ENCODE measurements at regions not wholly inside any gene's neighbourhood (a gene's known extent, or its start where the extent isn't known, plus 50 kb on each side); places are given as distances from the start of the nearest gene placed in this dataset.

- no peak overlapping the region for H3K4me3 ChIP-seq (ENCODE audit: low read depth in 1 of 2, low read length in 2 of 2)
- H2AFZ ChIP-seq (ENCODE audit: low read depth, low read length), result no peak overlapping the region
- no peaks in the 10 kb centered on the region for H3K36me3 ChIP-seq (ENCODE audit: insufficient read depth, low read length)
- H3K9me3 ChIP-seq (ENCODE audit: insufficient read depth, low read length, severe bottlenecking), result no peaks in the 10 kb centered on the region
- H4K20me1 ChIP-seq (ENCODE audit: insufficient read depth, low read length), result no peaks in the 10 kb centered on the region
- no peak overlapping the region for H3K9ac ChIP-seq (ENCODE audit: low read depth, low read length)
- H3K79me2 ChIP-seq (ENCODE audit: insufficient read depth, low read length), result no peaks in the 10 kb centered on the region
- peaks cover 14% of the 10 kb centered on the region for H3K27me3 ChIP-seq (ENCODE audit: insufficient read depth, low read length, poor library complexity)
- peak; percentile 63; the same call in 2 of the 3 replicates for ATAC-seq (ENCODE audit: insufficient read depth, low read depth)
- peak; percentile 67 for DNase-seq
- no peak overlapping the region for H3K27ac ChIP-seq (ENCODE audit: low read length)
- no peak overlapping the region for H3K4me2 ChIP-seq (ENCODE audit: insufficient read depth, low read length)
- TF ChIP-seq CTCF (IDR thresholded peaks at IDR 0.05; ENCODE audit: borderline replicate concordance, extremely low read depth, low read length, poor library complexity, severe bottlenecking) (peak; percentile 78), EZH2 (IDR thresholded peaks at IDR 0.05; ENCODE audit: borderline replicate concordance, low read depth, low read length, severe bottlenecking) (no peak)
- no peaks in the 10 kb centered on the region for H3K4me1 ChIP-seq (ENCODE audit: insufficient read depth, low read length)
Observed at GRCh38 chr15:57866149-57866736, 159.7 kb downstream of the POLR2M start.

- Histone ChIP-seq H3K4me2 (ENCODE audit: insufficient read depth, low read length) (no peak overlapping the region), H3K27me3 (ENCODE audit: insufficient read depth, low read length, poor library complexity) (peaks cover 21% of the 10 kb centered on the region), H3K36me3 (ENCODE audit: insufficient read depth, low read length) (no peaks in the 10 kb centered on the region)
Observed at GRCh38 chr15:57867970-57868798, 161.7 kb downstream of the POLR2M start.

DNA sequence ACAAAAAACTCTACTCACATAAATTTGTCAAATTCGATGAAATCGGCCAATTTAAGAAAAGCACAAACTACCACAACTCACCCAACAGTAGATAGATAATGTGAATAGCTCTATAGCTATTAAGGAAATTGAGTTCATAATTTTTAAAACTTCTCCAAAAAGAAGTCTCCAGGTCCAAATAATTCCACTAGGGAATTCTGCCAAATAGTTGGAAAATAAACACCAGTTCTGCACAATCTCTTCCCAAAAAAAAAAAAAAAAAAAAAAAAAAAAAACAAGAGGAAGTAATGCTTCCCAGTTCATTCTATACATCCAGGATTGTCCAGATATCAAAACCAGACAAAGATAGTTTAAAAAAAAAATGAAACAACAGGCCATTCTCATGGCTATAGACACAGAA is 164.2 kb downstream of the POLR2M start:
- Histone ChIP-seq H4K20me1 (ENCODE audit: insufficient read depth, low read length) (no peaks in the 10 kb centered on the region), H3K4me1 (ENCODE audit: insufficient read depth, low read length) (no peaks in the 10 kb centered on the region), H3K9me3 (ENCODE audit: insufficient read depth, low read length, severe bottlenecking) (no peaks in the 10 kb centered on the region), H3K27me3 (ENCODE audit: insufficient read depth, low read length, poor library complexity) (peaks cover 26% of the 10 kb centered on the region), H3K4me3 (ENCODE audit: low read depth in 1 of 2, low read length in 2 of 2) (no peak overlapping the region), H3K4me2 (ENCODE audit: insufficient read depth, low read length) (no peak overlapping the region), H3K9ac (ENCODE audit: low read depth, low read length) (no peak overlapping the region), H3K79me2 (ENCODE audit: insufficient read depth, low read length) (no peaks in the 10 kb centered on the region), H3K36me3 (ENCODE audit: insufficient read depth, low read length) (no peaks in the 10 kb centered on the region), H3K27ac (ENCODE audit: low read length) (no peak overlapping the region), H2AFZ (ENCODE audit: low read depth, low read length) (no peak overlapping the region)
- TF ChIP-seq CTCF (IDR thresholded peaks at IDR 0.05; ENCODE audit: borderline replicate concordance, extremely low read depth, low read length, poor library complexity, severe bottlenecking), result no peak
- TF ChIP-seq EZH2 (IDR thresholded peaks at IDR 0.05; ENCODE audit: borderline replicate concordance, low read depth, low read length, severe bottlenecking), result no peak
- DNase-seq, result no peak
- ATAC-seq (ENCODE audit: insufficient read depth, low read depth), result no peak

More at GRCh38 chr15:57867970-57868798, 161.7 kb downstream of the POLR2M start:
- no peak overlapping the region for H3K4me3 ChIP-seq (ENCODE audit: low read depth in 1 of 2, low read length in 2 of 2)
- no peak overlapping the region for H3K27ac ChIP-seq (ENCODE audit: low read length)
- TF ChIP-seq EZH2 (IDR thresholded peaks at IDR 0.05; ENCODE audit: borderline replicate concordance, low read depth, low read length, severe bottlenecking) (no peak), CTCF (IDR thresholded peaks at IDR 0.05; ENCODE audit: borderline replicate concordance, extremely low read depth, low read length, poor library complexity, severe bottlenecking) (no peak)
- H3K9me3 ChIP-seq (ENCODE audit: insufficient read depth, low read length, severe bottlenecking), result no peaks in the 10 kb centered on the region
- no peaks in the 10 kb centered on the region for H3K79me2 ChIP-seq (ENCODE audit: insufficient read depth, low read length)
- H3K9ac ChIP-seq (ENCODE audit: low read depth, low read length), result no peak overlapping the region
- no peaks in the 10 kb centered on the region for H4K20me1 ChIP-seq (ENCODE audit: insufficient read depth, low read length)
- no peak overlapping the region for H2AFZ ChIP-seq (ENCODE audit: low read depth, low read length)
- peak; percentile 64 for DNase-seq
- H3K4me1 ChIP-seq (ENCODE audit: insufficient read depth, low read length), result no peaks in the 10 kb centered on the region
- ATAC-seq (ENCODE audit: insufficient read depth, low read depth), result peak; percentile 90
